SK-N-SH treated with all-trans-retinoic acid at 6 μM for 48 hours (cell line): ENCODE measurements at regions not wholly inside any gene's neighbourhood (a gene's known extent, or its start where the extent isn't known, plus 50 kb on each side); places are given as distances from the start of the nearest gene placed in this dataset.

Source experiments
- ATAC-seq: fragments of 200-7000 bp; cut with Tn5 transposase; 3 replicates; pipeline ENCODE4 v1.9.1; 2020; ENCODE audit warnings: mild to moderate bottlenecking, moderate library complexity
- ARNTL ChIP-seq: fragments of 450-650 bp; formaldehyde crosslinking; IDR thresholded peaks from 2 replicates; pipeline ENCODE4 v1.5.0; 2020; ENCODE audit warnings: low read depth, mild to moderate bottlenecking, moderate library complexity, borderline replicate concordance
- BACH2 ChIP-seq: fragments of 250-450 bp; sonication (Bioruptor Pico); IDR thresholded peaks from 2 replicates; pipeline ENCODE4 v1.9.0; 2021; ENCODE audit warnings: mild to moderate bottlenecking, borderline replicate concordance
- CREB5 ChIP-seq: fragments of 250-450 bp; sonication (Bioruptor Pico); IDR thresholded peaks from 2 replicates; pipeline ENCODE4 v1.5.1; 2020; ENCODE audit warnings: low read depth, mild to moderate bottlenecking, moderate library complexity
- CSDC2 ChIP-seq: fragments of 250-450 bp; sonication (Bioruptor Pico); IDR thresholded peaks from 2 replicates; pipeline ENCODE4 v1.5.0; 2020; ENCODE audit warnings: mild to moderate bottlenecking, moderate library complexity
- CSRNP3 ChIP-seq: fragments of 250-450 bp; sonication (Bioruptor Pico); IDR thresholded peaks from 2 replicates; pipeline ENCODE4 v1.5.1; 2021; ENCODE audit warnings: mild to moderate bottlenecking, moderate library complexity
- ESRRG ChIP-seq: fragments of 250-450 bp; sonication (Bioruptor Pico); IDR thresholded peaks from 2 replicates; pipeline ENCODE4 v1.6.1; 2021; ENCODE audit warnings: mild to moderate bottlenecking
- ISL1 ChIP-seq: fragments of 250-450 bp; sonication (Bioruptor Pico); IDR thresholded peaks from 2 replicates; pipeline ENCODE4 v2.1.2; 2022; ENCODE audit warnings: mild to moderate bottlenecking, moderate library complexity
- OSR1 ChIP-seq: fragments of 250-450 bp; sonication (Bioruptor Pico); IDR thresholded peaks from 2 replicates; pipeline ENCODE4 v1.8.0; 2022; ENCODE audit warnings: moderate library complexity, mild to moderate bottlenecking, inconsistent platforms
- PATZ1 ChIP-seq: fragments of 250-450 bp; sonication (Bioruptor Pico); IDR thresholded peaks from 2 replicates; pipeline ENCODE4 v1.8.0; 2020; ENCODE audit warnings: mild to moderate bottlenecking, moderate library complexity, borderline replicate concordance
- POU6F1 ChIP-seq: fragments of 250-450 bp; sonication (Bioruptor Pico); IDR thresholded peaks from 2 replicates; pipeline ENCODE4 v1.8.0; 2021; ENCODE audit warnings: low read depth, mild to moderate bottlenecking, moderate library complexity, borderline replicate concordance
- PPARA ChIP-seq: fragments of 250-450 bp; sonication (Bioruptor Pico); IDR thresholded peaks from 2 replicates; pipeline ENCODE4 v1.5.0; 2020; ENCODE audit warnings: mild to moderate bottlenecking, borderline replicate concordance
- RARB ChIP-seq: fragments of 250-450 bp; sonication (Bioruptor Pico); IDR thresholded peaks from 2 replicates; pipeline ENCODE4 v1.8.0; 2021; ENCODE audit warnings: mild to moderate bottlenecking, moderate library complexity
- SNAI2 ChIP-seq: fragments of 250-450 bp; sonication (Bioruptor Pico); IDR thresholded peaks from 2 replicates; pipeline ENCODE4 v1.5.0; 2020; ENCODE audit warnings: mild to moderate bottlenecking, moderate library complexity
- TCF4 ChIP-seq: fragments of 250-450 bp; sonication (Bioruptor Pico); IDR thresholded peaks from 2 replicates; pipeline ENCODE4 v1.8.0; 2021; ENCODE audit warnings: mild to moderate bottlenecking, moderate library complexity, borderline replicate concordance
- TOX ChIP-seq: fragments of 250-450 bp; sonication (Bioruptor Pico); IDR thresholded peaks from 2 replicates; pipeline ENCODE4 v1.8.0; 2021; ENCODE audit warnings: mild to moderate bottlenecking, moderate library complexity, borderline replicate concordance
- TSHZ2 ChIP-seq: fragments of 250-450 bp; sonication (Bioruptor Pico); IDR thresholded peaks from 2 replicates; pipeline ENCODE4 v1.5.0; 2020; ENCODE audit warnings: mild to moderate bottlenecking, moderate library complexity
- ZC3H10 ChIP-seq: fragments of 250-450 bp; sonication (Bioruptor Pico); IDR thresholded peaks from 2 replicates; pipeline ENCODE4 v1.5.1; 2021; ENCODE audit warnings: mild to moderate bottlenecking, moderate library complexity
- ZFP3 ChIP-seq: fragments of 250-450 bp; sonication (Bioruptor Pico); IDR thresholded peaks from 2 replicates; pipeline ENCODE4 v1.5.0; 2020; ENCODE audit warnings: mild to moderate bottlenecking, moderate library complexity
- ZFP30 ChIP-seq: fragments of 450-650 bp; formaldehyde crosslinking; IDR thresholded peaks from 2 replicates; pipeline ENCODE4 v1.5.0; 2022; ENCODE audit warnings: mild to moderate bottlenecking, moderate library complexity
- ZNF565 ChIP-seq: fragments of 450-650 bp; formaldehyde crosslinking; conservative IDR thresholded peaks from 2 replicates; pipeline ENCODE4 v1.5.0; 2020; ENCODE audit warnings: low read depth, mild to moderate bottlenecking, moderate library complexity
- ZNF70 ChIP-seq: fragments of 450-650 bp; formaldehyde crosslinking; IDR thresholded peaks from 2 replicates; pipeline ENCODE4 v1.5.0; 2020; ENCODE audit warnings: mild to moderate bottlenecking, moderate library complexity

GRCh38 chr1:61620536-61620935 is 104.4 kb downstream of the TM2D1 start:
- ATAC-seq: no peak
- TF ChIP-seq PPARA (CRISPR knock-in tag): no peak
- no peak for TF ChIP-seq ZFP3 (CRISPR knock-in tag)
- TF ChIP-seq ZFP30 (CRISPR knock-in tag): no peak
- no peak for TF ChIP-seq POU6F1 (CRISPR knock-in tag)
- no peak for TF ChIP-seq ZNF70 (CRISPR knock-in tag)
- no peak for TF ChIP-seq ARNTL (CRISPR knock-in tag)
- no peak for TF ChIP-seq PATZ1 (CRISPR knock-in tag)
- no peak for TF ChIP-seq TSHZ2
- no peak for TF ChIP-seq ZC3H10 (CRISPR knock-in tag)
- TF ChIP-seq OSR1 (CRISPR knock-in tag): no peak
- TF ChIP-seq ISL1 (CRISPR knock-in tag): no peak
- TF ChIP-seq CREB5: no peak
- no peak for TF ChIP-seq TCF4 (CRISPR knock-in tag)
- TF ChIP-seq BACH2: no peak
- TF ChIP-seq TOX (CRISPR knock-in tag): no peak
- no peak for TF ChIP-seq SNAI2
- TF ChIP-seq CSDC2: no peak

GRCh38 chr1:61618755-61619154 is 106.2 kb downstream of the TM2D1 start:
- TF ChIP-seq ZC3H10 (CRISPR knock-in tag) (no peak), ESRRG (CRISPR knock-in tag) (no peak), OSR1 (CRISPR knock-in tag) (no peak), ZNF565 (CRISPR knock-in tag) (no peak)
- no peak for ATAC-seq

GRCh38 chr1:61618193-61618592 is 106.7 kb downstream of the TM2D1 start:
- ATAC-seq: no peak
- TF ChIP-seq RARB: no peak
- no peak for TF ChIP-seq TOX (CRISPR knock-in tag)
- TF ChIP-seq CSDC2: no peak
- TF ChIP-seq ARNTL (CRISPR knock-in tag): no peak
- no peak for TF ChIP-seq TCF4 (CRISPR knock-in tag)
- TF ChIP-seq TSHZ2: no peak
- TF ChIP-seq BACH2: no peak
- no peak for TF ChIP-seq ZNF70 (CRISPR knock-in tag)
- TF ChIP-seq CSRNP3 (CRISPR knock-in tag): no peak
- no peak for TF ChIP-seq PATZ1 (CRISPR knock-in tag)
- TF ChIP-seq ZFP30 (CRISPR knock-in tag): no peak
- no peak for TF ChIP-seq CREB5
- TF ChIP-seq ISL1 (CRISPR knock-in tag): no peak
- TF ChIP-seq ZC3H10 (CRISPR knock-in tag): no peak
